Neutrophil (primary cell): ENCODE measurements at regions not wholly inside any gene's neighbourhood (a gene's known extent, or its start where the extent isn't known, plus 50 kb on each side); places are given as distances from the start of the nearest gene placed in this dataset.

ENCODE experiments used
- H3K27ac ChIP-seq: fragments of 200-600 bp; sonication (generic); 2 replicates; pipeline ENCODE4 v1.5.1; 2016; ENCODE audit warnings: mild to moderate bottlenecking, moderate library complexity
- H3K27me3 ChIP-seq: fragments of 200-600 bp; sonication (generic); 2 replicates; pipeline ENCODE4 v1.6.0; 2016; ENCODE audit warnings: mild to moderate bottlenecking
- H3K36me3 ChIP-seq: fragments of 200-600 bp; sonication (generic); 2 replicates; pipeline ENCODE4 v1.5.1; 2017
- H3K4me1 ChIP-seq, 2 experiments: fragments of 200-600 bp in 1 of 2; sonication (generic) in 1 of 2; 1 replicate in 1 of 2; 2 replicates in 1 of 2; pipeline versions ENCODE4 v1.5.1 to v1.6.1; 2013 to 2016; ENCODE audit warnings: low read depth in 1 of 2, low read length in 1 of 2, mild to moderate bottlenecking in 1 of 2, moderate library complexity in 1 of 2; ENCODE audit not compliant: control insufficient read depth in 1 of 2, insufficient read depth in 1 of 2
- H3K4me3 ChIP-seq, 2 experiments: fragments of 200-600 bp in 1 of 2; sonication (generic) in 1 of 2; 1 replicate in 1 of 2; 2 replicates in 1 of 2; pipeline ENCODE4 v1.5.1; 2013 to 2016; ENCODE audit warnings: low read depth in 1 of 2, low read length in 1 of 2, mild to moderate bottlenecking in 1 of 2, moderate library complexity in 1 of 2
- H3K9me3 ChIP-seq: fragments of 200-600 bp; sonication (generic); 2 replicates; pipeline ENCODE4 v1.5.1; 2016
- CTCF ChIP-seq: fragments of 200-600 bp; sonication (generic); IDR thresholded peaks from 2 replicates; pipeline ENCODE4 v1.5.1; 2016; ENCODE audit warnings: antibody characterized with exemption

GRCh38 chr10:78617115-78617514 lies 451.7 kb upstream of the ZMIZ1 start:
- Histone ChIP-seq H3K9me3 (no peaks in the 10 kb centered on the region), H3K27ac (no peak overlapping the region), H3K4me3 (no peak overlapping the region), H3K27me3 (no peaks in the 10 kb centered on the region), H3K4me1 (peaks cover 65% of the 10 kb centered on the region in 2 experiments), H3K36me3 (no peaks in the 10 kb centered on the region)
- no peak for TF ChIP-seq CTCF

- H3K36me3 ChIP-seq, result no peaks in the 10 kb centered on the region
- H3K27me3 ChIP-seq, result no peaks in the 10 kb centered on the region
- no peak overlapping the region for H3K27ac ChIP-seq
- no peak overlapping the region for H3K4me3 ChIP-seq
- no peak for TF ChIP-seq CTCF
- H3K4me1 ChIP-seq, result peaks cover 70 to 71% of the 10 kb centered on the region in 2 experiments
- H3K9me3 ChIP-seq, result no peaks in the 10 kb centered on the region
Observed at GRCh38 chr10:78617631-78618030, 451.1 kb upstream of the ZMIZ1 start.

- Histone ChIP-seq H3K36me3 (no peaks in the 10 kb centered on the region), H3K9me3 (no peaks in the 10 kb centered on the region), H3K27me3 (no peaks in the 10 kb centered on the region), H3K27ac (no peak overlapping the region), H3K4me1 (peaks cover 73% of the 10 kb centered on the region in 2 experiments), H3K4me3 (no peak overlapping the region)
- no peak for TF ChIP-seq CTCF
Observed at GRCh38 chr10:78618050-78618449, 450.7 kb upstream of the ZMIZ1 start.

- Histone ChIP-seq H3K36me3 (no peaks in the 10 kb centered on the region), H3K9me3 (no peaks in the 10 kb centered on the region), H3K4me1 (peaks cover 65% of the 10 kb centered on the region in 2 experiments), H3K4me3 (no peak overlapping the region), H3K27ac (no peak overlapping the region), H3K27me3 (no peaks in the 10 kb centered on the region)
- TF ChIP-seq CTCF, result no peak
Observed at GRCh38 chr10:78619115-78619851, 449.5 kb upstream of the ZMIZ1 start.

- no peaks in the 10 kb centered on the region for H3K36me3 ChIP-seq
- H3K27ac ChIP-seq, result no peak overlapping the region
- H3K9me3 ChIP-seq, result no peaks in the 10 kb centered on the region
- peaks cover 59% of the 10 kb centered on the region in 2 experiments for H3K4me1 ChIP-seq
- no peak overlapping the region for H3K4me3 ChIP-seq
- H3K27me3 ChIP-seq, result peaks cover 5% of the 10 kb centered on the region
- TF ChIP-seq CTCF, result no peak
Observed at GRCh38 chr10:78619896-78620295, 448.9 kb upstream of the ZMIZ1 start.
